A673 (cell line): ENCODE measurements at regions not wholly inside any gene's neighbourhood (a gene's known extent, or its start where the extent isn't known, plus 50 kb on each side); places are given as distances from the start of the nearest gene placed in this dataset.

Source experiments
- BruUV-seq: library from RNA; stranded (reverse); fragments of 400-500 nt; replicated peaks from 2 replicates; lab custom pipeline; 2021; lab: Mats Ljungman, UMichigan
- CTCF ChIA-PET: fragments of 300-600 bp; sonication (Branson Sonifier 250); formaldehyde crosslinking; loops from one replicate; lab custom pipeline; 2022; ENCODE audit warnings: antibody characterized with exemption; lab: Charles Lee
- POLR2A ChIA-PET: fragments of 300-600 bp; sonication (Branson Sonifier 250); formaldehyde crosslinking; loops from one replicate; lab custom pipeline; 2022; ENCODE audit warnings: antibody characterized with exemption; ENCODE audit not compliant: low non-redundant PET; lab: Charles Lee
- DNase-seq: peaks from one replicate; pipeline ENCODE4 v3.0.0-alpha.2; 2015; ENCODE audit warnings: low spot score
- H3K27ac ChIP-seq: fragments of 200-600 bp; sonication (generic); 2 replicates; pipeline ENCODE4 v1.5.1; 2016; ENCODE audit warnings: mixed run types, low read depth, mild to moderate bottlenecking, mixed read lengths, antibody characterized with exemption, low read length; ENCODE audit not compliant: poor library complexity, severe bottlenecking
- H3K27me3 ChIP-seq: fragments of 200-600 bp; sonication (generic); replicated peaks from 2 replicates; pipeline ENCODE4 v1.6.1; 2017; ENCODE audit warnings: mixed run types, low read depth, mild to moderate bottlenecking, mixed read lengths, antibody characterized with exemption, low read length; ENCODE audit not compliant: insufficient read depth, poor library complexity
- H3K36me3 ChIP-seq: fragments of 200-600 bp; sonication (generic); 2 replicates; pipeline ENCODE4 v1.6.1; 2016; ENCODE audit warnings: mixed run types, mild to moderate bottlenecking, mixed read lengths, antibody characterized with exemption, low read length; ENCODE audit not compliant: insufficient read depth, poor library complexity, severe bottlenecking
- H3K4me1 ChIP-seq: fragments of 200-600 bp; sonication (generic); 2 replicates; pipeline ENCODE4 v1.6.1; 2017; ENCODE audit warnings: mixed run types, mild to moderate bottlenecking, mixed read lengths, antibody characterized with exemption, low read length; ENCODE audit not compliant: insufficient read depth, poor library complexity, severe bottlenecking
- H3K4me3 ChIP-seq: fragments of 200-600 bp; sonication (generic); 2 replicates; pipeline ENCODE4 v1.5.1; 2016; ENCODE audit warnings: low read depth, mixed run types, mild to moderate bottlenecking, mixed read lengths, low read length; ENCODE audit not compliant: poor library complexity, severe bottlenecking
- H3K9me3 ChIP-seq: fragments of 200-600 bp; sonication (generic); 2 replicates; pipeline ENCODE4 v1.6.1; 2016; ENCODE audit warnings: mixed run types, low read depth, mild to moderate bottlenecking, mixed read lengths, antibody characterized with exemption, low read length; ENCODE audit not compliant: poor library complexity, severe bottlenecking
- CTCF ChIP-seq: fragments of 300-800, 200-600 bp; sonication (generic); conservative IDR thresholded peaks from 2 replicates; pipeline ENCODE4 v1.5.1; 2017; ENCODE audit warnings: low read depth, mild to moderate bottlenecking, antibody characterized with exemption, low read length, moderate library complexity, mixed read lengths
- EZH2 ChIP-seq: fragments of 200-600 bp; sonication (generic); IDR thresholded peaks from 2 replicates; pipeline ENCODE4 v1.6.1; 2017; ENCODE audit warnings: borderline replicate concordance, low read depth, mild to moderate bottlenecking, mixed read lengths, antibody characterized with exemption, low read length; ENCODE audit not compliant: poor library complexity, severe bottlenecking
- intact Hi-C: fragments of 100-400 bp; cut with micrococcal nuclease; formaldehyde crosslinking; loops from one replicate; pipeline ENCODE4 v1.10.0; 2022; ENCODE audit not compliant: unreplicated experiment

- TF ChIP-seq CTCF (no peak), EZH2 (no peak)
- POLR2A ChIA-PET = no interaction called here
- peaks cover 31% of the 10 kb centered on the region for H3K4me1 ChIP-seq
- H3K27ac ChIP-seq = no peak overlapping the region
- CTCF ChIA-PET = no interaction called here
- no peaks in the 10 kb centered on the region for H3K9me3 ChIP-seq
- BruUV-seq = no TSS peak
- no peaks in the 10 kb centered on the region for H3K36me3 ChIP-seq
- intact Hi-C loops = no loop called here
- no peak overlapping the region for H3K4me3 ChIP-seq
- peaks cover 54% of the 10 kb centered on the region for H3K27me3 ChIP-seq
- DNase-seq = no peak
These were observed 62.4 kb upstream of the PAX2 start for GRCh38 chr10:100683004-100683403.

- no TSS peak for BruUV-seq
- Histone ChIP-seq H3K4me3 (no peak overlapping the region), H3K36me3 (no peaks in the 10 kb centered on the region), H3K27ac (no peak overlapping the region), H3K4me1 (peaks cover 39% of the 10 kb centered on the region), H3K27me3 (peaks cover 61% of the 10 kb centered on the region), H3K9me3 (no peaks in the 10 kb centered on the region)
- peak; percentile 42 for DNase-seq
- TF ChIP-seq EZH2 = no peak
- TF ChIP-seq CTCF = no peak
- intact Hi-C loops = no loop called here
- ChIA-PET CTCF (no interaction called here), POLR2A (no interaction called here)
These were observed 61.7 kb upstream of the PAX2 start for GRCh38 chr10:100683545-100684300.

GRCh38 chr10:100684688-100685235 is 60.6 kb upstream of the PAX2 start:
- TF ChIP-seq EZH2 (no peak), CTCF (no peak)
- CTCF ChIA-PET = no interaction called here
- intact Hi-C loops = no loop called here
- Histone ChIP-seq H3K27me3 (peaks cover 71% of the 10 kb centered on the region), H3K27ac (no peak overlapping the region), H3K4me1 (peaks cover 40% of the 10 kb centered on the region), H3K9me3 (no peaks in the 10 kb centered on the region), H3K36me3 (no peaks in the 10 kb centered on the region), H3K4me3 (no peak overlapping the region)
- POLR2A ChIA-PET = no interaction called here
- no TSS peak for BruUV-seq
- DNase-seq = no peak
